H1 (cell line): ENCODE measurements at regions not wholly inside any gene's neighbourhood (a gene's known extent, or its start where the extent isn't known, plus 50 kb on each side); places are given as distances from the start of the nearest gene placed in this dataset.
A peak's percentile ranks its signal among the peaks of the same experiment; 100 is the strongest.

Experiments used
- CTCF ChIA-PET: fragments of 300-600 bp; sonication (Branson Sonifier 250); formaldehyde crosslinking; loops from one replicate; lab custom pipeline; 2021; ENCODE audit not compliant: partially characterized antibody; lab: Charles Lee
- POLR2A ChIA-PET: fragments of 300-600 bp; sonication (Branson Sonifier 250); formaldehyde crosslinking; loops from one replicate; lab custom pipeline; 2021; ENCODE audit warnings: inconsistent platforms; ENCODE audit not compliant: partially characterized antibody; lab: Charles Lee
- DNase-seq, 2 experiments: peaks; one replicate each; pipeline versions ENCODE4 v3.0.0 to v3.0.0-alpha.2; 2010 to 2022; ENCODE audit warnings: low spot score in 2 of 2, low read depth in 1 of 2, mixed read lengths in 1 of 2
- FAIRE-seq: peaks from 2 replicates; lab custom pipeline; 2011; peaks lifted over from hg19 to GRCh38; lab: Jason Lieb, UNC
- H2AFZ ChIP-seq: 2 replicates; pipeline ENCODE4 v1.8.1; 2012; ENCODE audit warnings: low read length, inconsistent platforms
- H2AK5ac ChIP-seq: 2 replicates; pipeline ENCODE4 v1.6.1; 2013; ENCODE audit warnings: low read depth, low read length
- H2BK120ac ChIP-seq: replicated peaks from 2 replicates; pipeline ENCODE3; 2013; ENCODE audit warnings: low read depth, low read length, inconsistent platforms
- H2BK12ac ChIP-seq: 2 replicates; pipeline ENCODE4 v1.6.1; 2013; ENCODE audit warnings: low read depth, low read length
- H2BK15ac ChIP-seq: 2 replicates; pipeline ENCODE4 v1.6.1; 2013; ENCODE audit warnings: low read length
- H2BK20ac ChIP-seq: 2 replicates; pipeline ENCODE4 v1.6.1; 2013; ENCODE audit warnings: low read length
- H2BK5ac ChIP-seq: 2 replicates; pipeline ENCODE4 v1.6.1; 2013; ENCODE audit warnings: low read depth, low read length
- H3K14ac ChIP-seq: 2 replicates; pipeline ENCODE4 v1.6.1; 2013; ENCODE audit warnings: inconsistent platforms; ENCODE audit not compliant: insufficient read length
- H3K18ac ChIP-seq: 2 replicates; pipeline ENCODE4 v1.6.1; 2013; ENCODE audit warnings: low read length; ENCODE audit errors: extremely low read depth
- H3K23ac ChIP-seq: 2 replicates; pipeline ENCODE4 v1.6.1; 2013; ENCODE audit warnings: inconsistent platforms; ENCODE audit not compliant: insufficient read length
- H3K23me2 ChIP-seq: 2 replicates; pipeline ENCODE4 v1.6.1; 2013; ENCODE audit warnings: low read depth, low read length
- H3K27ac ChIP-seq: 2 replicates; pipeline ENCODE4 v1.6.1; 2011; ENCODE audit warnings: low read depth, low read length, inconsistent platforms
- H3K27me3 ChIP-seq, 4 experiments: replicated peaks in 1 of 4; 1 replicate in 1 of 4; 2 replicates in 3 of 4; pipeline versions ENCODE4 v1.6.1 to v1.8.1; 2011 to 2013; ENCODE audit warnings: low read length in 3 of 4, mild to moderate bottlenecking in 3 of 4, inconsistent platforms in 2 of 4, mixed read lengths in 2 of 4, moderate library complexity in 1 of 4; ENCODE audit not compliant: control insufficient read depth in 3 of 4, insufficient read depth in 3 of 4; ENCODE audit errors: extremely low read depth in 1 of 4
- H3K36me3 ChIP-seq, 4 experiments: 2 replicates each; pipeline versions ENCODE4 v1.6.1 to v1.8.1; 2011 to 2013; ENCODE audit warnings: mild to moderate bottlenecking in 4 of 4, low read length in 3 of 4, moderate library complexity in 2 of 4, control low read depth in 1 of 4, inconsistent platforms in 1 of 4; ENCODE audit not compliant: insufficient read depth in 4 of 4, control insufficient read depth in 2 of 4
- H3K4ac ChIP-seq: replicated peaks from 2 replicates; pipeline ENCODE3; 2013; ENCODE audit warnings: low read length, low read depth, mixed read lengths, inconsistent platforms; ENCODE audit not compliant: insufficient read length
- H3K4me1 ChIP-seq, 4 experiments: replicated peaks in 1 of 4; 1 replicate in 1 of 4; 2 replicates in 3 of 4; pipeline versions ENCODE4 v1.6.1 to v1.8.1; 2011 to 2013; ENCODE audit warnings: low read length in 3 of 4, inconsistent platforms in 2 of 4, mixed read lengths in 1 of 4; ENCODE audit not compliant: insufficient read depth in 4 of 4, control insufficient read depth in 3 of 4
- H3K4me2 ChIP-seq, 2 experiments: 2 replicates each; pipeline versions ENCODE4 v1.6.1 to v1.8.1; 2011 to 2013; ENCODE audit warnings: low read depth in 2 of 2, low read length in 2 of 2, control low read depth in 1 of 2, inconsistent platforms in 1 of 2, mild to moderate bottlenecking in 1 of 2; ENCODE audit not compliant: insufficient read depth in 1 of 2
- H3K4me3 ChIP-seq, 4 experiments: fragments of 200-600, 300-600 bp in 1 of 4; sonication (generic), shearing (Covaris generic), sonication (Bioruptor Twin) in 1 of 4; 2 replicates each; pipeline versions ENCODE4 v1.5.1 to v1.8.1; 2011 to 2016; ENCODE audit warnings: low read length in 4 of 4, low read depth in 3 of 4, control low read depth in 2 of 4, inconsistent platforms in 2 of 4, mild to moderate bottlenecking in 2 of 4, mixed read lengths in 1 of 4, moderate library complexity in 1 of 4; ENCODE audit not compliant: insufficient read depth in 2 of 4; ENCODE audit errors: extremely low read depth in 1 of 4
- H3K56ac ChIP-seq: replicated peaks from 2 replicates; pipeline ENCODE3; 2013; ENCODE audit warnings: low read depth, mild to moderate bottlenecking, mixed read lengths, low read length, inconsistent platforms; ENCODE audit not compliant: insufficient read length
- H3K79me1 ChIP-seq: 2 replicates; pipeline ENCODE4 v1.6.1; 2013; ENCODE audit warnings: low read depth, low read length, control low read depth
- H3K79me2 ChIP-seq, 2 experiments: 2 replicates each; pipeline versions ENCODE4 v1.6.1 to v1.8.1; 2012 to 2013; ENCODE audit warnings: low read length in 2 of 2, mild to moderate bottlenecking in 2 of 2, inconsistent platforms in 1 of 2; ENCODE audit not compliant: insufficient read depth in 2 of 2, control insufficient read depth in 1 of 2
- H3K9ac ChIP-seq, 4 experiments: replicated peaks in 1 of 4; 1 replicate in 1 of 4; 2 replicates in 3 of 4; pipeline versions ENCODE4 v1.6.1 to v1.8.1; 2011 to 2013; ENCODE audit warnings: low read depth in 3 of 4, low read length in 3 of 4, control low read depth in 2 of 4, mild to moderate bottlenecking in 2 of 4, moderate library complexity in 2 of 4, inconsistent platforms in 1 of 4; ENCODE audit errors: extremely low read depth in 1 of 4
- H3K9me3 ChIP-seq, 2 experiments: 2 replicates each; pipeline versions ENCODE4 v1.6.1 to v1.8.1; 2012 to 2013; ENCODE audit warnings: mild to moderate bottlenecking in 2 of 2, moderate library complexity in 2 of 2, control low read depth in 1 of 2, inconsistent platforms in 1 of 2, low read depth in 1 of 2, low read length in 1 of 2, mixed read lengths in 1 of 2; ENCODE audit not compliant: insufficient read depth in 2 of 2
- H4K20me1 ChIP-seq, 2 experiments: replicated peaks in 1 of 2; 2 replicates each; pipeline versions ENCODE3 to v1.8.1; 2011 to 2013; ENCODE audit warnings: inconsistent platforms in 2 of 2, low read length in 2 of 2, mild to moderate bottlenecking in 1 of 2; ENCODE audit not compliant: insufficient read depth in 2 of 2, control insufficient read depth in 1 of 2
- H4K5ac ChIP-seq: 2 replicates; pipeline ENCODE4 v1.6.1; 2013; ENCODE audit warnings: low read length, low read depth, mixed read lengths, inconsistent platforms; ENCODE audit not compliant: insufficient read length
- H4K8ac ChIP-seq: 2 replicates; pipeline ENCODE4 v1.8.0; 2013; ENCODE audit warnings: mild to moderate bottlenecking, moderate library complexity, low read length, inconsistent platforms; ENCODE audit not compliant: insufficient read depth; ENCODE audit errors: extremely low read depth
- H4K91ac ChIP-seq: replicated peaks from 2 replicates; pipeline ENCODE3; 2013; ENCODE audit warnings: low read length, mixed read lengths, inconsistent platforms; ENCODE audit not compliant: insufficient read length
- EP300 ChIP-seq, 2 experiments: IDR thresholded peaks; 1 replicate in 1 of 2; 2 replicates in 1 of 2; pipeline ENCODE4 v1.6.1; 2011 to 2012; ENCODE audit warnings: low read depth in 2 of 2, low read length in 2 of 2, mild to moderate bottlenecking in 2 of 2, borderline replicate concordance in 1 of 2, inconsistent platforms in 1 of 2, moderate library complexity in 1 of 2
- KDM1A ChIP-seq: fragments of 200-600, 300-600 bp; sonication (generic); IDR thresholded peaks from 2 replicates; pipeline ENCODE4 v1.7.1; 2016; ENCODE audit warnings: mild to moderate bottlenecking, low read length, borderline replicate concordance
- WGBS, 2 experiments: shearing (Covaris generic) in 1 of 2; methylation state at CpG; one replicate each; pipeline versions ENCODE4 v1.1.6 to v1.1.7; 2013 to 2015; ENCODE audit warnings: low lambda C conversion rate in 2 of 2, mixed read lengths in 2 of 2, inconsistent platforms in 1 of 2, low coverage in 1 of 2, missing lambda C conversion rate in 1 of 2; ENCODE audit not compliant: insufficient replicate concordance in 2 of 2, insufficient coverage in 1 of 2, insufficient read length in 1 of 2; ENCODE audit errors: extremely low coverage in 1 of 2, missing lambda C conversion rate in 1 of 2; 5-methylcytosine and 5-hydroxymethylcytosine counted together

GRCh38 chr4:161291222-161291621 is 872.6 kb downstream of the FSTL5 start:
- H2BK120ac ChIP-seq: no peak overlapping the region
- H3K9ac ChIP-seq: no peak overlapping the region
- H3K79me2 ChIP-seq: no peaks in the 10 kb centered on the region
- H4K8ac ChIP-seq: no peak overlapping the region
- no peak overlapping the region for H3K27ac ChIP-seq
- POLR2A ChIA-PET: no interaction called here
- H2BK5ac ChIP-seq: no peak overlapping the region
- no peaks in the 10 kb centered on the region for H3K23me2 ChIP-seq
- H4K91ac ChIP-seq: no peak overlapping the region
- H3K4ac ChIP-seq: no peak overlapping the region
- H3K56ac ChIP-seq: no peak overlapping the region
- H2AFZ ChIP-seq: no peak overlapping the region
- no peaks in the 10 kb centered on the region for H3K79me1 ChIP-seq
- CTCF ChIA-PET: no interaction called here
- no peak overlapping the region for H3K4me2 ChIP-seq
- H3K36me3 ChIP-seq: no peaks in the 10 kb centered on the region
- no peak for DNase-seq
- H3K14ac ChIP-seq: no peak overlapping the region
- H4K5ac ChIP-seq: no peak overlapping the region
- H2BK12ac ChIP-seq: no peak overlapping the region
- no peaks in the 10 kb centered on the region for H4K20me1 ChIP-seq
- no peak overlapping the region for H3K18ac ChIP-seq
- H2BK15ac ChIP-seq: no peak overlapping the region
- peaks cover 5 to 7% of the 10 kb centered on the region in 2 experiments; a peak in 1 of 4 replicates for H3K9me3 ChIP-seq
- 95% methylated on average over 5 of the region's 5 CpGs; no CpG with 5 or more reads in 1 of the 2 experiments for WGBS, 2 experiments
- no peaks in the 10 kb centered on the region for H3K27me3 ChIP-seq
- H2BK20ac ChIP-seq: no peak overlapping the region
- FAIRE-seq: no peak
- TF ChIP-seq EP300 (IDR thresholded peaks at IDR 0.05; ENCODE audit: borderline replicate concordance in 1 of 2, low read depth in 2 of 2, low read length in 2 of 2) (peak in 1 of 2 experiments; percentile 73; a peak in 1 of 3 replicates), KDM1A (no peak)
- TF ChIP-seq, all 59 proteins: peak for 1
- Histone ChIP-seq H2AK5ac (no peak overlapping the region), H3K23ac (no peak overlapping the region), H3K4me1 (no peaks in the 10 kb centered on the region), H3K4me3 (no peak overlapping the region)
